ENCODE measurements at regions not wholly inside any gene's neighbourhood (a gene's known extent, or its start where the extent isn't known, plus 50 kb on each side); places are given as distances from the start of the nearest gene placed in this dataset.

DNA sequence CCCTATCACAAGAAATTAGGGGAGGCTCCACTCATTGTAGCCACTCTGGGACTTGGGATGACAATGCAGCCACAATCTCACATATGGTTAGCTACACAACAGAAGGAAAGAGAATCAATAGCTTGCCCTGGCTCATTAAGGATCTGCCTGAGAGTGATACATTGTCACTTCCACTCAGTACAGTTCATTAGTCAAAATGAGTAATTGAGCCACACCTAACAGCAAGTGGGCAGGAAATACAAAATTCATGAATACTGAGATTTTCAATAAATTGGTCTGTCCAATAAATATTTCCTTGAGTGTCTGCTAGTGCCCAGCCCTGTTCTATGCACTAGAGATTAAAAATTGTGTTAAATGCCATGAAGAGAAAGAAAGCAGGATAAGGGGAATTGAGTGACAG is 231.3 kb upstream of the NR4A3 start:
- Histone ChIP-seq H3K4ac (ENCODE audit: low read depth in 1 of 2, low read length in 2 of 2) (no peak overlapping the region), H2BK120ac (ENCODE audit: low read depth, low read length) (no peak overlapping the region), H2BK15ac (ENCODE audit: low read depth, poor library complexity, severe bottlenecking) (no peak overlapping the region), H3K4me3 (ENCODE audit: insufficient read depth in 1 of 2, low read depth in 1 of 2, low read length in 2 of 2) (no peak overlapping the region), H3K79me1 (replicated peaks; ENCODE audit: low read length, poor library complexity, severe bottlenecking) (no peaks in the 10 kb centered on the region), H4K91ac (ENCODE audit: low read length) (no peak overlapping the region), H3K9me3 (ENCODE audit: control insufficient read depth, low read length) (no peaks in the 10 kb centered on the region), H2BK12ac (ENCODE audit: low read length in 2 of 2) (no peak overlapping the region), H3K23ac (ENCODE audit: low read length in 2 of 2) (no peak overlapping the region), H4K8ac (ENCODE audit: low read length) (no peak overlapping the region), H3K14ac (ENCODE audit: low read length in 2 of 2) (no peak overlapping the region), H3K18ac (ENCODE audit: low read depth in 1 of 2, low read length in 2 of 2) (no peak overlapping the region), H3K27me3 (ENCODE audit: control insufficient read depth in 1 of 2, insufficient read depth in 1 of 2, low read length in 2 of 2) (no peaks in the 10 kb centered on the region), H3K4me1 (ENCODE audit: control insufficient read depth, insufficient read depth, low read depth, low read length) (no peaks in the 10 kb centered on the region), H3K36me3 (ENCODE audit: control insufficient read depth in 1 of 2, insufficient read depth in 2 of 2, low read depth in 1 of 2, low read length in 2 of 2) (no peaks in the 10 kb centered on the region), H3K4me2 (ENCODE audit: low read length, poor library complexity, severe bottlenecking) (no peak overlapping the region), H2BK5ac (ENCODE audit: low read depth, low read length, poor library complexity, severe bottlenecking) (no peak overlapping the region), H3K9ac (ENCODE audit: low read length) (no peak overlapping the region), H3K27ac (ENCODE audit: low read length, poor library complexity, severe bottlenecking) (no peak overlapping the region), H2AFZ (ENCODE audit: low read depth, low read length) (no peak overlapping the region), H2AK5ac (ENCODE audit: low read length, severe bottlenecking) (no peak overlapping the region)
- no peak for DNase-seq

DNA sequence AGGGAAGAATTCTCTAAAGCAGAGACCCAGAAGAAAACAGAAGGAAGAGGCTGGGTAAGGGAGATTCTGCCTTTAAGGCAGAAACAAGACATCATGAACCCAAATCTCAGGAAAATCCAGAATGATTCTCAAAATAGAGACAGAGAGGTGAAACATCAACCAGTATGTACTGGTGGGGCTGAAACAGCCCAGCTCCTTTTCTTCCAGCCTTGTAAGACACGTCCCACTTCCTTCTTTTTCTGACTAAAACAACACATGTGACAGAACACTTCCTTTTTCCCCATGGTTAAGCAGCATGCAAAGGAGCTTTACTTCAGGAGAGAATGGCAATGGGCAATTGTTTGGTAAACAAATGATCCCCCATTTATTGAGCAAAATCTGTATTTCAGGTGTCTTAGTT is 230.8 kb upstream of the NR4A3 start:
- Histone ChIP-seq H3K9ac (ENCODE audit: low read length) (no peak overlapping the region), H3K23ac (ENCODE audit: low read length in 2 of 2) (no peak overlapping the region), H3K4me3 (ENCODE audit: insufficient read depth in 1 of 2, low read depth in 1 of 2, low read length in 2 of 2) (no peak overlapping the region), H4K91ac (ENCODE audit: low read length) (no peak overlapping the region), H3K14ac (ENCODE audit: low read length in 2 of 2) (no peak overlapping the region), H3K4me1 (ENCODE audit: control insufficient read depth, insufficient read depth, low read depth, low read length) (no peaks in the 10 kb centered on the region), H3K4me2 (ENCODE audit: low read length, poor library complexity, severe bottlenecking) (no peak overlapping the region), H4K8ac (ENCODE audit: low read length) (no peak overlapping the region), H2BK120ac (ENCODE audit: low read depth, low read length) (no peak overlapping the region), H3K79me1 (replicated peaks; ENCODE audit: low read length, poor library complexity, severe bottlenecking) (no peaks in the 10 kb centered on the region), H3K9me3 (ENCODE audit: control insufficient read depth, low read length) (no peaks in the 10 kb centered on the region), H3K18ac (ENCODE audit: low read depth in 1 of 2, low read length in 2 of 2) (no peak overlapping the region), H2BK15ac (ENCODE audit: low read depth, poor library complexity, severe bottlenecking) (no peak overlapping the region), H2BK12ac (ENCODE audit: low read length in 2 of 2) (no peak overlapping the region), H2AK5ac (ENCODE audit: low read length, severe bottlenecking) (no peak overlapping the region), H3K4ac (ENCODE audit: low read depth in 1 of 2, low read length in 2 of 2) (no peak overlapping the region), H2BK5ac (ENCODE audit: low read depth, low read length, poor library complexity, severe bottlenecking) (no peak overlapping the region), H2AFZ (ENCODE audit: low read depth, low read length) (no peak overlapping the region), H3K27me3 (ENCODE audit: control insufficient read depth in 1 of 2, insufficient read depth in 1 of 2, low read length in 2 of 2) (no peaks in the 10 kb centered on the region), H3K27ac (ENCODE audit: low read length, poor library complexity, severe bottlenecking) (no peak overlapping the region), H3K36me3 (ENCODE audit: control insufficient read depth in 1 of 2, insufficient read depth in 2 of 2, low read depth in 1 of 2, low read length in 2 of 2) (no peaks in the 10 kb centered on the region)
- no peak for DNase-seq
- WGBS = 50% methylated on average over 1 of the region's 1 CpG

DNA sequence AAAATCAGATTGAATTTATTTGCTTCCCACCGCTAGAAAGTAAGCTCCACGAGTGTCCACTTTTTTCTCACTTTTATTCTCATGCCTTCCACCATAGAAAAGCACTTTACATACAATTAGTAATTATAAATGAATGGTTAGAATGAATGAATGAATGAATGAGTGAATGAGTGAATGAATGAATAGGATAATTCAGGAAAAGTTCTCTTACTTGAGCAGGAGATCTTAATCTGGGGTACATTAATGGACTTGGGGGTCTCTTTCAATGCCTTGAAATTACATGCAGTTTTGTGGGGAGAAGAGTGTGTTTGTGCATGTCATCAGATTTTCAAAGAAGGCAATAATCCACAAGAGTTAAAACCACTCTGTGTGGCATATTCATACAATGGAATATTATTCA is 229.9 kb upstream of the NR4A3 start:
- no peak overlapping the region for H2AK5ac ChIP-seq (ENCODE audit: low read length, severe bottlenecking)
- no peak for DNase-seq
- no peak overlapping the region for H3K14ac ChIP-seq (ENCODE audit: low read length in 2 of 2)
- H3K27ac ChIP-seq (ENCODE audit: low read length, poor library complexity, severe bottlenecking) = no peak overlapping the region
- no peak overlapping the region for H4K91ac ChIP-seq (ENCODE audit: low read length)
- H3K4ac ChIP-seq (ENCODE audit: low read depth in 1 of 2, low read length in 2 of 2) = no peak overlapping the region
- H2BK12ac ChIP-seq (ENCODE audit: low read length in 2 of 2) = no peak overlapping the region
- no peak overlapping the region for H3K23ac ChIP-seq (ENCODE audit: low read length in 2 of 2)
- H2BK5ac ChIP-seq (ENCODE audit: low read depth, low read length, poor library complexity, severe bottlenecking) = no peak overlapping the region
- H4K8ac ChIP-seq (ENCODE audit: low read length) = no peak overlapping the region
- no peaks in the 10 kb centered on the region for H3K79me1 ChIP-seq (replicated peaks; ENCODE audit: low read length, poor library complexity, severe bottlenecking)
- no peaks in the 10 kb centered on the region for H3K27me3 ChIP-seq (ENCODE audit: control insufficient read depth in 1 of 2, insufficient read depth in 1 of 2, low read length in 2 of 2)
- H3K4me3 ChIP-seq (ENCODE audit: insufficient read depth in 1 of 2, low read depth in 1 of 2, low read length in 2 of 2) = no peak overlapping the region
- no peak overlapping the region for H3K18ac ChIP-seq (ENCODE audit: low read depth in 1 of 2, low read length in 2 of 2)
- no peak overlapping the region for H3K9ac ChIP-seq (ENCODE audit: low read length)
- no peaks in the 10 kb centered on the region for H3K36me3 ChIP-seq (ENCODE audit: control insufficient read depth in 1 of 2, insufficient read depth in 2 of 2, low read depth in 1 of 2, low read length in 2 of 2)
- H2BK15ac ChIP-seq (ENCODE audit: low read depth, poor library complexity, severe bottlenecking) = no peak overlapping the region
- WGBS = no CpG with 5 or more reads among the region's 2 CpGs
- no peak overlapping the region for H2BK120ac ChIP-seq (ENCODE audit: low read depth, low read length)
- no peak overlapping the region for H2AFZ ChIP-seq (ENCODE audit: low read depth, low read length)
- H3K9me3 ChIP-seq (ENCODE audit: control insufficient read depth, low read length) = no peaks in the 10 kb centered on the region
- no peaks in the 10 kb centered on the region for H3K4me1 ChIP-seq (ENCODE audit: control insufficient read depth, insufficient read depth, low read depth, low read length)
- H3K4me2 ChIP-seq (ENCODE audit: low read length, poor library complexity, severe bottlenecking) = no peak overlapping the region

DNA sequence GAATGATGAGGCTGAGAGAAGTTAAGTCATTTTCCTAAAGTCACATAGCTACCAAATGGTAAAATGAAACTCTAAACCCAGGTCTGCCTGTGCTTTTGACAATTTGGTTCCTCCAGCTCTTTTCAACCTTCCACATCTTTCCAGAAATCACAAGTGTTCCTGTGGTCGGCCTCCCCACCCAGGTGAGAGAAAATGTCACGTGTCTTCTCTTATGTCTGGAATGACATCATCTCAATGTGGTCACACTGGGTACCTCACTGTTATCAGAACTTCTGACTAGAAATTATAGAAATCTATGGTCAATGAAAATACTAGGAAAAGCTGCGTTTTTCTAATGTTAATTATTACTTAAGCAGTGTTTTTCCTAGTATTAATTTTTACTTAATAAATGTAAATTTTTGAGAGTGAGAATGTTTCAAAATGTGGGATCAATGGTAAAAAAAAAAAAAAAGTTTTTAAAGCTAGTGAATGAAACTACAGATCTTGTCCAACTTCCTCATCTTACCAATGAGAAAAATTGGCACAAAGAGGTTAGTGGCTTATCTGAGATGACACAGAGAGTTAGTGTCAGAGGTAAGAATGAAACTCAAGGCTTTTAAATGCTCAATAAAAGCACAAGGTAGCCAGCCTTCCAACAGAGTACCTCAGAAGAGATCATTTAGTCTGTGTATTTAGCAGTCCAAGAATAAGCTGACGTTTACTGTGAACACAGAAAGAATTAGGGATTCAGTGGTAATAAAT is 228.7 kb upstream of the NR4A3 start:
- H3K4ac ChIP-seq (ENCODE audit: low read depth in 1 of 2, low read length in 2 of 2) = no peak overlapping the region
- no peak overlapping the region for H3K9ac ChIP-seq (ENCODE audit: low read length)
- H3K18ac ChIP-seq (ENCODE audit: low read depth in 1 of 2, low read length in 2 of 2) = no peak overlapping the region
- no peak overlapping the region for H3K27ac ChIP-seq (ENCODE audit: low read length, poor library complexity, severe bottlenecking)
- no peak overlapping the region for H2BK120ac ChIP-seq (ENCODE audit: low read depth, low read length)
- H2BK5ac ChIP-seq (ENCODE audit: low read depth, low read length, poor library complexity, severe bottlenecking) = no peak overlapping the region
- no peaks in the 10 kb centered on the region for H3K9me3 ChIP-seq (ENCODE audit: control insufficient read depth, low read length)
- H3K4me1 ChIP-seq (ENCODE audit: control insufficient read depth, insufficient read depth, low read depth, low read length) = no peaks in the 10 kb centered on the region
- no peak overlapping the region for H4K91ac ChIP-seq (ENCODE audit: low read length)
- no peaks in the 10 kb centered on the region for H3K27me3 ChIP-seq (ENCODE audit: control insufficient read depth in 1 of 2, insufficient read depth in 1 of 2, low read length in 2 of 2)
- H4K8ac ChIP-seq (ENCODE audit: low read length) = no peak overlapping the region
- no peak overlapping the region for H3K4me2 ChIP-seq (ENCODE audit: low read length, poor library complexity, severe bottlenecking)
- DNase-seq = no peak
- no peak overlapping the region for H3K14ac ChIP-seq (ENCODE audit: low read length in 2 of 2)
- H2BK15ac ChIP-seq (ENCODE audit: low read depth, poor library complexity, severe bottlenecking) = no peak overlapping the region
- no peak overlapping the region for H3K23ac ChIP-seq (ENCODE audit: low read length in 2 of 2)
- WGBS = 81% methylated on average over 3 of the region's 4 CpGs
- no peak overlapping the region for H2AK5ac ChIP-seq (ENCODE audit: low read length, severe bottlenecking)
- H3K79me1 ChIP-seq (replicated peaks; ENCODE audit: low read length, poor library complexity, severe bottlenecking) = no peaks in the 10 kb centered on the region
- no peak overlapping the region for H3K4me3 ChIP-seq (ENCODE audit: insufficient read depth in 1 of 2, low read depth in 1 of 2, low read length in 2 of 2)
- H2BK12ac ChIP-seq (ENCODE audit: low read length in 2 of 2) = no peak overlapping the region
- no peaks in the 10 kb centered on the region for H3K36me3 ChIP-seq (ENCODE audit: control insufficient read depth in 1 of 2, insufficient read depth in 2 of 2, low read depth in 1 of 2, low read length in 2 of 2)
- no peak overlapping the region for H2AFZ ChIP-seq (ENCODE audit: low read depth, low read length)

Measured in mesenchymal stem cell (in vitro differentiated cells and primary cell).